ENCODE measurements at regions not wholly inside any gene's neighbourhood (a gene's known extent, or its start where the extent isn't known, plus 50 kb on each side); places are given as distances from the start of the nearest gene placed in this dataset.
"Not testable (repeated sequence)": the region's sequence is repeated elsewhere in the genome, so short reads cannot be mapped to it uniquely, and the experiment has no call there.

GRCh38 chr4:84379917-84380641, 119.0 kb downstream of the NKX6-1 start:
- DNase-seq (ENCODE audit: low read depth, low spot score), result no peak

GRCh38 chr4:84378983-84379382, 120.1 kb downstream of the NKX6-1 start:
- DNase-seq (ENCODE audit: low read depth, low spot score), result peak; percentile 57

- no peak for DNase-seq (ENCODE audit: low read depth, low spot score)
Measured at GRCh38 chr4:84378356-84378755, 120.7 kb downstream of the NKX6-1 start.

GRCh38 chr4:84366907-84367306, 132.2 kb downstream of the NKX6-1 start:
- DNase-seq (ENCODE audit: low read depth, low spot score), result no peak

GRCh38 chr4:84366161-84366560, 132.9 kb downstream of the NKX6-1 start:
- no peak for DNase-seq (ENCODE audit: low read depth, low spot score)

GRCh38 chr4:84362896-84363655, 136.0 kb downstream of the NKX6-1 start:
- DNase-seq (ENCODE audit: low read depth, low spot score), result no peak

- DNase-seq (ENCODE audit: low read depth, low spot score), result no peak
Measured at GRCh38 chr4:84342161-84342560, 156.9 kb downstream of the NKX6-1 start.

GRCh38 chr4:84341559-84341958, 157.5 kb downstream of the NKX6-1 start:
- DNase-seq (ENCODE audit: low read depth, low spot score), result no peak

GRCh38 chr4:84338367-84338766, 160.7 kb downstream of the NKX6-1 start:
- no peak for DNase-seq (ENCODE audit: low read depth, low spot score)

- DNase-seq (ENCODE audit: low read depth, low spot score), result peak; percentile 38
Measured at GRCh38 chr4:84336964-84337705, 162.0 kb downstream of the NKX6-1 start.

- no peak for DNase-seq (ENCODE audit: low read depth, low spot score)
Measured at GRCh38 chr4:84327526-84327925, 171.6 kb downstream of the NKX6-1 start.

- DNase-seq (ENCODE audit: low read depth, low spot score), result peak; percentile 25
Measured at GRCh38 chr4:84325625-84326024, 173.5 kb downstream of the NKX6-1 start.

- no peak for DNase-seq (ENCODE audit: low read depth, low spot score)
Measured at GRCh38 chr4:84324303-84325245, 174.5 kb downstream of the NKX6-1 start.

GRCh38 chr4:84319124-84319523, 180.0 kb downstream of the NKX6-1 start:
- no peak for DNase-seq (ENCODE audit: low read depth, low spot score)

GRCh38 chr4:84317513-84317912, 181.6 kb downstream of the NKX6-1 start:
- DNase-seq (ENCODE audit: low read depth, low spot score), result no peak

- DNase-seq (ENCODE audit: low read depth, low spot score), result no peak
Measured at GRCh38 chr4:84312426-84313012, 186.6 kb downstream of the NKX6-1 start.

GRCh38 chr4:84309191-84309590, 189.9 kb downstream of the NKX6-1 start:
- DNase-seq (ENCODE audit: low read depth, low spot score), result no peak

GRCh38 chr4:84298719-84299254, 200.3 kb downstream of the NKX6-1 start:
- DNase-seq (ENCODE audit: low read depth, low spot score), result not testable (repeated sequence)

- DNase-seq (ENCODE audit: low read depth, low spot score), result no peak
Measured at GRCh38 chr4:84298023-84298718, 200.9 kb downstream of the NKX6-1 start.

GRCh38 chr4:84291969-84292368, 207.1 kb downstream of the NKX6-1 start:
- no peak for DNase-seq (ENCODE audit: low read depth, low spot score)
